ENCODE measurements at regions not wholly inside any gene's neighbourhood (a gene's known extent, or its start where the extent isn't known, plus 50 kb on each side); places are given as distances from the start of the nearest gene placed in this dataset.

DNA sequence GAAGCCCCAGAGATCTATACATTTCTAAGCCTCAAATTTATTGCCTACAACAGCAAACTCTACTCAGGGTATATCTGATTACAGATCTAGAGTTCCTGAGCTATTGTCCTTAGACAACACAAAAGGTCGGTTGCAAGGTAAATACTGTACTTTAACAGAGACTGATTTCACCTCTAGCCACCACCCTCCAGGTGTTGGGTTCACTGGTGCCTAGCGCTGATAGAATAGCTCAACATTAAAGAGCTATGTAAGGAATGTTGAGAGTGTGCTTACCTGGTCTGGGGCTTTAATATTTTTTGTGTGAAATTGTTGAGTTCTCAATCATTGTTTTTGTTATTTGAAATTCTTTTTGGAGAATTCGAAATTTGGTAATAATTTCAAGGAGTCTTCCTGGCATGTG, 277.0 kb upstream of the PSMD7 start:
- FAIRE-seq (no peak), DNase-seq (ENCODE audit: insufficient read length, low spot score) (no peak)
- TF ChIP-seq, protein P1, sequence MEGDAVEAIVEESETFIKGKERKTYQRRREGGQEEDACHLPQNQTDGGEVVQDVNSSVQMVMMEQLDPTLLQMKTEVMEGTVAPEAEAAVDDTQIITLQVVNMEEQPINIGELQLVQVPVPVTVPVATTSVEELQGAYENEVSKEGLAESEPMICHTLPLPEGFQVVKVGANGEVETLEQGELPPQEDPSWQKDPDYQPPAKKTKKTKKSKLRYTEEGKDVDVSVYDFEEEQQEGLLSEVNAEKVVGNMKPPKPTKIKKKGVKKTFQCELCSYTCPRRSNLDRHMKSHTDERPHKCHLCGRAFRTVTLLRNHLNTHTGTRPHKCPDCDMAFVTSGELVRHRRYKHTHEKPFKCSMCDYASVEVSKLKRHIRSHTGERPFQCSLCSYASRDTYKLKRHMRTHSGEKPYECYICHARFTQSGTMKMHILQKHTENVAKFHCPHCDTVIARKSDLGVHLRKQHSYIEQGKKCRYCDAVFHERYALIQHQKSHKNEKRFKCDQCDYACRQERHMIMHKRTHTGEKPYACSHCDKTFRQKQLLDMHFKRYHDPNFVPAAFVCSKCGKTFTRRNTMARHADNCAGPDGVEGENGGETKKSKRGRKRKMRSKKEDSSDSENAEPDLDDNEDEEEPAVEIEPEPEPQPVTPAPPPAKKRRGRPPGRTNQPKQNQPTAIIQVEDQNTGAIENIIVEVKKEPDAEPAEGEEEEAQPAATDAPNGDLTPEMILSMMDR (IDR thresholded peaks at IDR 0.05; ENCODE audit: insufficient read depth, missing control alignments) = no peak

- TF ChIP-seq, protein P1 (IDR thresholded peaks at IDR 0.05; ENCODE audit: insufficient read depth, missing control alignments) = no peak
- no peak for DNase-seq (ENCODE audit: insufficient read length, low spot score)
- no peak for FAIRE-seq
These were observed 280.7 kb upstream of the PSMD7 start for GRCh38 chr16:74015953-74016352.

DNA sequence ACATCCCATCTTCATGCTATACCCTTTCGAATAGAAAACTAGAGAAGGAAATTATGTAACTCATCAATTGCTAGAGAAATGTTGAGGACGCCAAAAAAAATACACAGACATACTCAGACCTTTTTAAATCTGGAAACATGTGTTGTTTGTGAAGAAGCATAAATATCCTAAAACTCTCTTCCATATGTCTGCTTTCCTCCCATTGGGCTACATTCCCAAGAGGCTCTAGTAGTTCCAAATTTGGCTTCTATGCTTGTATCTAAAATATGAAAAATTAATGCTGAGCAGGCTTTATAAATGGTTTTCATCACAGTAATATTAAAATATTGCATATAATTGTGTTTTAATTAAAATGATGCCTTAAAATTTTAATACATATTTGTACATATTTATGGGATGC, 297.9 kb upstream of the PSMD7 start:
- no peak for FAIRE-seq
- no peak for DNase-seq (ENCODE audit: insufficient read length, low spot score)
- TF ChIP-seq, protein P1 (IDR thresholded peaks at IDR 0.05; ENCODE audit: insufficient read depth, missing control alignments) = no peak

GRCh38 chr16:73997971-73998370, 298.6 kb upstream of the PSMD7 start:
- no peak for DNase-seq (ENCODE audit: insufficient read length, low spot score)
- TF ChIP-seq, protein P1 (IDR thresholded peaks at IDR 0.05; ENCODE audit: insufficient read depth, missing control alignments) = no peak
- no peak for FAIRE-seq

DNA sequence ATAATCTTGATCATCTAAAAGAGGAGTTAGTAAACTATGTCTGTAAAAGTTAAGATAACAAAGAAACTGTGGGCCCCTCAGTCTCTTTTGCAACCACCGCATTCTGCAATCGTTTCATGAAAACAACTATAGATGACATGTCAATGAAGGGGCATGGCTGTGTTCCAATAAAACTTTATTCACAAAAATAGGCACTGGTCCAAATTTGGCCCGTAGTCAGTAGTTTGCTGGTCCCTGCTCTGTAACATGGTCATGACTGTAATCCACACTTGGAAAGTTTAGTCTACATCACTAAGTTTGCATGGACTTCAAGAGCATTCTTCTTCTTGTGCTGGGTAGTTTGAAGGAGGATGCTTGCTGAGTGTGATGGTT, 299.3 kb upstream of the PSMD7 start:
- no peak for FAIRE-seq
- TF ChIP-seq, protein P1 (IDR thresholded peaks at IDR 0.05; ENCODE audit: insufficient read depth, missing control alignments) = no peak
- no peak for DNase-seq (ENCODE audit: insufficient read length, low spot score)

GRCh38 chr16:73996624-73997339, 299.8 kb upstream of the PSMD7 start:
- FAIRE-seq = no peak
- TF ChIP-seq, protein P1 (IDR thresholded peaks at IDR 0.05; ENCODE audit: insufficient read depth, missing control alignments) = no peak
- no peak for DNase-seq (ENCODE audit: insufficient read length, low spot score)

DNA sequence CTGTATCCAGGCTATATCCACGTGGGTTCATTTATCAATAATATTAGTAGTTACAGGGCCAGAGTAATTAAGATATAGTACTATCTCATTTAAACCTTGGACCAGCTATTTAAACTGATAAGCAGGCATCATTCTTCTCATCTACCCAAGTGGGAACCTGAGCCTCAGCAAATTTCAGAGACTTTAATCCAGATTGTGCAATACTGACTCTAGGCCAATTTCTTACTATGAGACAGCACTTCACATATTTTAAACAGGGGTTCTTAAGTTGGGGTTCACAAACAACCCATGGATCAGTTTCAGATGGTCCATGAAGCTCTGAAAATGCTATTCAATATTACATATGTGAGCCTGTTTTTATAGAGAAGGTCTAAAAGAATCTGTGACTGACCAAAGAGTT, 302.7 kb upstream of the PSMD7 start:
- FAIRE-seq = no peak
- TF ChIP-seq, protein P1 (IDR thresholded peaks at IDR 0.05; ENCODE audit: insufficient read depth, missing control alignments) = no peak
- DNase-seq (ENCODE audit: insufficient read length, low spot score) = no peak
